ENCODE measurements at regions not wholly inside any gene's neighbourhood (a gene's known extent, or its start where the extent isn't known, plus 50 kb on each side); places are given as distances from the start of the nearest gene placed in this dataset.

- Histone ChIP-seq H3K27me3 (ENCODE audit: insufficient read depth, poor library complexity, severe bottlenecking) (no peaks in the 10 kb centered on the region), H3K27ac (replicated peaks) (no peak overlapping the region), H3K4me3 (replicated peaks; ENCODE audit: insufficient read depth, low read length) (no peak overlapping the region)
- no peak for DNase-seq (ENCODE audit: low read depth in 1 of 2, low spot score in 1 of 2)
- TF ChIP-seq SPI1 (IDR thresholded peaks at IDR 0.05; ENCODE audit: borderline replicate concordance, low read depth) = no peak
- no peak for TF ChIP-seq REST (IDR thresholded peaks at IDR 0.05; ENCODE audit: insufficient replicate concordance, low read depth)
These were observed 1386.4 kb downstream of the CDH11 start for GRCh38 chr16:63735456-63735855.

- Histone ChIP-seq H3K27me3 (ENCODE audit: insufficient read depth, poor library complexity, severe bottlenecking) (no peaks in the 10 kb centered on the region), H3K4me3 (replicated peaks; ENCODE audit: insufficient read depth, low read length) (no peak overlapping the region), H3K27ac (replicated peaks) (no peak overlapping the region)
- TF ChIP-seq SPI1 (IDR thresholded peaks at IDR 0.05; ENCODE audit: borderline replicate concordance, low read depth) (no peak), GABPA (IDR thresholded peaks at IDR 0.05; ENCODE audit: low read depth) (no peak), POLR2AphosphoS5 (IDR thresholded peaks at IDR 0.05; ENCODE audit: low read depth) (no peak)
- DNase-seq (ENCODE audit: low read depth in 1 of 2, low spot score in 1 of 2) = no peak
These were observed 1401.0 kb downstream of the CDH11 start for GRCh38 chr16:63720848-63721247.

- H3K27me3 ChIP-seq (ENCODE audit: insufficient read depth, poor library complexity, severe bottlenecking) = no peaks in the 10 kb centered on the region
- no peak for DNase-seq (ENCODE audit: low read depth in 1 of 2, low spot score in 1 of 2)
- no peak overlapping the region for H3K4me3 ChIP-seq (replicated peaks; ENCODE audit: insufficient read depth, low read length)
- no peak for TF ChIP-seq REST (IDR thresholded peaks at IDR 0.05; ENCODE audit: insufficient replicate concordance, low read depth)
- H3K27ac ChIP-seq (replicated peaks) = no peak overlapping the region
These were observed 1401.9 kb downstream of the CDH11 start for GRCh38 chr16:63719926-63720325.

- Histone ChIP-seq H3K27ac (replicated peaks) (no peak overlapping the region), H3K4me3 (replicated peaks; ENCODE audit: insufficient read depth, low read length) (no peak overlapping the region), H3K27me3 (ENCODE audit: insufficient read depth, poor library complexity, severe bottlenecking) (no peaks in the 10 kb centered on the region)
- no peak for TF ChIP-seq SPI1 (IDR thresholded peaks at IDR 0.05; ENCODE audit: borderline replicate concordance, low read depth)
- no peak for TF ChIP-seq GABPA (IDR thresholded peaks at IDR 0.05; ENCODE audit: low read depth)
- no peak for TF ChIP-seq POLR2AphosphoS5 (IDR thresholded peaks at IDR 0.05; ENCODE audit: low read depth)
- no peak for TF ChIP-seq REST (IDR thresholded peaks at IDR 0.05; ENCODE audit: insufficient replicate concordance, low read depth)
- no peak for TF ChIP-seq CTCF (IDR thresholded peaks at IDR 0.05; ENCODE audit: insufficient read depth, low read length)
- DNase-seq (ENCODE audit: low read depth in 1 of 2, low spot score in 1 of 2) = no peak
These were observed 1404.1 kb downstream of the CDH11 start for GRCh38 chr16:63717806-63718205.

- Histone ChIP-seq H3K27me3 (ENCODE audit: insufficient read depth, poor library complexity, severe bottlenecking) (no peaks in the 10 kb centered on the region), H3K4me3 (replicated peaks; ENCODE audit: insufficient read depth, low read length) (no peak overlapping the region), H3K27ac (replicated peaks) (no peak overlapping the region)
- no peak for DNase-seq (ENCODE audit: low read depth in 1 of 2, low spot score in 1 of 2)
- TF ChIP-seq CTCF (IDR thresholded peaks at IDR 0.05; ENCODE audit: insufficient read depth, low read length) = no peak
These were observed 1407.0 kb downstream of the CDH11 start for GRCh38 chr16:63714876-63715275.

Data from HL-60 (cell line).